Liver (tissue), 3 donors: ENCODE measurements at regions not wholly inside any gene's neighbourhood (a gene's known extent, or its start where the extent isn't known, plus 50 kb on each side); places are given as distances from the start of the nearest gene placed in this dataset.

ENCODE experiments used
- CTCF ChIP-seq: fragments of 150-350 bp; IDR thresholded peaks from 2 replicates; pipeline ENCODE4 v1.5.1; 2017; ENCODE audit warnings: improper control_type of control experiment, low read depth, low read length; ENCODE audit not compliant: missing input control
- FOXA1 ChIP-seq: IDR thresholded peaks from 2 replicates; pipeline ENCODE4 v1.6.1; 2016; ENCODE audit warnings: antibody characterized with exemption
- GABPA ChIP-seq, 2 donors: IDR thresholded peaks in 1 of 2; conservative IDR thresholded peaks in 1 of 2; 2 replicates each; pipeline ENCODE4 v1.6.1; 2016; ENCODE audit warnings: antibody characterized with exemption in 2 of 2, mild to moderate bottlenecking in 1 of 2, moderate library complexity in 1 of 2
- HNF4A ChIP-seq, 2 donors: conservative IDR thresholded peaks; 2 replicates each; pipeline ENCODE4 v1.6.1; 2016; ENCODE audit warnings: antibody characterized with exemption in 2 of 2, mild to moderate bottlenecking in 2 of 2
- HNF4G ChIP-seq: IDR thresholded peaks from 2 replicates; pipeline ENCODE4 v1.6.1; 2016; ENCODE audit warnings: antibody characterized with exemption
- JUND ChIP-seq, 2 donors: IDR thresholded peaks; 2 replicates each; pipeline ENCODE4 v1.6.1; 2016; ENCODE audit warnings: antibody characterized with exemption in 2 of 2
- MAX ChIP-seq: IDR thresholded peaks from 2 replicates; pipeline ENCODE4 v1.6.1; 2016; ENCODE audit warnings: antibody characterized with exemption
- RAD21 ChIP-seq, 2 donors: IDR thresholded peaks; 2 replicates each; pipeline ENCODE4 v1.6.1; 2016; ENCODE audit warnings: antibody characterized with exemption in 2 of 2, mild to moderate bottlenecking in 2 of 2
- REST ChIP-seq: IDR thresholded peaks from 2 replicates; pipeline ENCODE4 v1.6.1; 2016; ENCODE audit warnings: antibody characterized with exemption, mild to moderate bottlenecking
- RXRA ChIP-seq, 2 donors: IDR thresholded peaks; 2 replicates each; pipeline ENCODE4 v1.6.1; 2017 to 2018; ENCODE audit warnings: antibody characterized with exemption in 2 of 2, mild to moderate bottlenecking in 1 of 2
- SP1 ChIP-seq: IDR thresholded peaks from 2 replicates; pipeline ENCODE4 v1.6.1; 2018; ENCODE audit warnings: antibody characterized with exemption, mild to moderate bottlenecking
- TAF1 ChIP-seq: conservative IDR thresholded peaks from 2 replicates; pipeline ENCODE4 v1.6.1; 2016; ENCODE audit warnings: antibody characterized with exemption, mild to moderate bottlenecking
- donor health status: healthy.
- donor health status: healthy.

- TF ChIP-seq CTCF (no peak), HNF4A (conservative IDR thresholded peaks at IDR 0.05) (no peak), SP1 (no peak), REST (no peak), MAX (no peak), FOXA1 (no peak), GABPA (IDR thresholded peaks at IDR 0.05 in 1 of 2, conservative IDR thresholded peaks at IDR 0.05 in 1 of 2) (no peak), HNF4G (no peak), TAF1 (no peak), RXRA (IDR thresholded peaks at IDR 0.05) (no peak), JUND (IDR thresholded peaks at IDR 0.05) (no peak), RAD21 (IDR thresholded peaks at IDR 0.05) (no peak)
These were observed 482.1 kb downstream of the RPS24 start for GRCh38 chr10:78515873-78516153.
